T-helper 9 cell (primary cell): ENCODE measurements at regions not wholly inside any gene's neighbourhood (a gene's known extent, or its start where the extent isn't known, plus 50 kb on each side); places are given as distances from the start of the nearest gene placed in this dataset.

ENCODE experiments used
- DNase-seq: peaks from one replicate; pipeline ENCODE4 v3.0.0-alpha.2; 2020

- no peak for DNase-seq
These were observed 99.0 kb upstream of the KCNG1 start for GRCh38 chr20:51121901-51122412.

- DNase-seq = no peak
These were observed 98.4 kb upstream of the KCNG1 start for GRCh38 chr20:51121272-51121671.

- no peak for DNase-seq
These were observed 98.0 kb upstream of the KCNG1 start for GRCh38 chr20:51120868-51121267.

- DNase-seq = no peak
These were observed 97.5 kb upstream of the KCNG1 start for GRCh38 chr20:51120438-51120837.

- DNase-seq = no peak
These were observed 97.0 kb upstream of the KCNG1 start for GRCh38 chr20:51119914-51120313.

GRCh38 chr20:51118985-51119527, 96.1 kb upstream of the KCNG1 start:
- DNase-seq = no peak

- no peak for DNase-seq
These were observed 95.3 kb upstream of the KCNG1 start for GRCh38 chr20:51118216-51118615.

GRCh38 chr20:51116765-51117686, 94.1 kb upstream of the KCNG1 start:
- no peak for DNase-seq

- DNase-seq = no peak
These were observed 88.4 kb upstream of the KCNG1 start for GRCh38 chr20:51111290-51111689.

GRCh38 chr20:51108638-51109363, 85.9 kb upstream of the KCNG1 start:
- no peak for DNase-seq

- no peak for DNase-seq
These were observed 83.1 kb upstream of the KCNG1 start for GRCh38 chr20:51106011-51106410.

GRCh38 chr20:51104960-51105920, 82.3 kb upstream of the KCNG1 start:
- DNase-seq = no peak

- DNase-seq = no peak
These were observed 77.7 kb upstream of the KCNG1 start for GRCh38 chr20:51100617-51101016.

- no peak for DNase-seq
These were observed 75.4 kb upstream of the KCNG1 start for GRCh38 chr20:51098284-51098810.

- no peak for DNase-seq
These were observed 74.6 kb upstream of the KCNG1 start for GRCh38 chr20:51097351-51098120.

GRCh38 chr20:51096582-51097267, 73.8 kb upstream of the KCNG1 start:
- no peak for DNase-seq

GRCh38 chr20:51095633-51096521, 73.0 kb upstream of the KCNG1 start:
- DNase-seq = no peak

- DNase-seq = no peak
These were observed 71.3 kb upstream of the KCNG1 start for GRCh38 chr20:51094221-51094620.

- no peak for DNase-seq
These were observed 70.4 kb upstream of the KCNG1 start for GRCh38 chr20:51093240-51093763.
